IPS-11a (cell line): ENCODE measurements at regions not wholly inside any gene's neighbourhood (a gene's known extent, or its start where the extent isn't known, plus 50 kb on each side); places are given as distances from the start of the nearest gene placed in this dataset.

Source experiments
- H3K4me3 ChIP-seq: one replicate; pipeline ENCODE4 v1.5.1; 2013; ENCODE audit warnings: low read depth, low read length, control low read depth

GRCh38 chr15:31953478-31953877, 76.8 kb upstream of the CHRNA7 start:
- H3K4me3 ChIP-seq, result no peak overlapping the region

DNA sequence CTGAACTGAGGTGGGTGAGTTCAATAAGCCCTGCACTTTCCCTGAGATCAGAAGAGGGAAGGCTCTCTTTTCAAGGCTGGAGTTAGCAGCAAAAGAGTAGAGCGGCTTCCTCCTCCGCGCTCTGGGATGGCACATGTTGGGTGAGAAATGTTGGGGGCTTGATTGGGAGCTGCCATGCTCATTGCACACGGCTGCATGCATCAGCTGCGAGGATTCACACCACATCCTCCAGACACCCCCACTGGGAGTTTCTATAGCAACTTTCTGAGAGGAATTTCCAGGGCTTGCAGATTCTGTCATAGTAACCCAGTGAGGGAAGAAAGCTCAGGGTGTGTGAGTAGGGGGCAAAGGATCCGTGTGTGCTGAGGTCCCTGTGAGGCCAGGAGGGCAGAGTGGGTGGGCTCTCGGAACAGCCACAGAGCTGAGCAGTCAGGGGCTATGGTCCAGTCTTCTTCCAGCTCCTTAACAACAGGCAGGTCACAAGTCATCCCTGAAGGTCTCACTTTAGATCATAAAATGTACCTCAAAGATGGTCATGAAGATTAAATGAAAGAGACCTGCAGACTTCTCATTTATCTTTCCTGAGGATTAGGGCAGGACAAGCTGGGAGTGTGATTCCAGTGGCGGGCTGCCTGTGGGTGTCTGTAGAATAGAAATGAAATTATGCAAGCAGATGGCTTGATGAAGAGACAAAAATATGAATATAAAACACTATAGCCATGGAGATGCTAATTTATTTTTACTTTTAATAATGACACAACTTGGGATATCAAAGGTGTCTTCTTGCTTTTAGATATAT, 75.7 kb upstream of the CHRNA7 start:
- no peak overlapping the region for H3K4me3 ChIP-seq

DNA sequence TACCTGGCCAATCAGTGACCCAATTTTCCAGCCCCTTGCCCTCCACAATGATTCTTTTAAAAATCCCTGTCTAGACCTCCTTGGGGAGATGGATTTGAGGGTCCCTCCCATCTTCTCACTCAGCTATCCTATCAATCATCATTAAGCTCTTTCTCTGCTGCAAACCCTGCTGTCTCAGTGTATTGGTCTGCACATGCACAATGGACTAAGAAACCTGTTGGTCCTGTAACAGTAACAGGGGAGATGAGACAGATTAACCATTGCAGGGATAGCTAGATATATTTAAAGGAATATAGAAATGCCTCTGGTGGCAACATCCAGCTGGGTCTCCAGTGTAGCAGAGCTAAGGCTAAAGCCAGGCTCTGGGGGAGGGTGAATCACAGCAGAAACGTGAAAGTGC, 74.6 kb upstream of the CHRNA7 start:
- no peak overlapping the region for H3K4me3 ChIP-seq

- no peak overlapping the region for H3K4me3 ChIP-seq
These were observed 72.7 kb upstream of the CHRNA7 start for GRCh38 chr15:31957581-31957980.

DNA sequence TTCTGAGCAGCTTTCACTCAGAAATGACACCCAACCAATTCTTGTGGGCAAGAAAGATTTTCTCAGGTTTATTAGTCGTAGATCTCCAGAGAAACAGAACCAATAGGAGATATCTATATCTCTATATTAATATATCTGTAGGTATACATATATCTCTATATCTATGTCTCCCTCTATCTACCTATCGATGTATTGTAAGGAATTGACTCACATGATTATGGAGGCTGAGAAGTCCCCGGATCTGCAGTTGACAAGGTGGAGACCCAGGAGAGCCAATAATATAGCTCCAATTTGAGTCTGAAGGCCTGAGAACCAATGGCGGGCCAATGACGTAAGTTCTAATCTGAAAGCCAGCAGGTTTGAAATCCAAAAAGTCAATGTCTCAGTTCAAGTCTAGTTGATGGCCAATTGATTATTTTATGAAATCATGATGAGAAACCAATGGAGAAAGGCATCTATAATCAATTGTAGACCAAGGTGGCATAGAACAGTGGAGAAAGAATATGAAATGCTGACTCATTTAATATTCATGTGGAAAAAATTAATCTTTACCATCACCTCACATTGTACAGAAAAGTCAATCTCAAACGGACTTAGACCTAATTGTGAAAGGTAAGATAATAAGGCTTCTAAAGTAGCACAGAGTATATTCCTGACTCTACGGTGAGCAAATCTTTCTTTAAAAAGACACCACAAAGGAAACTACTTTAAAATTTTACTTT, 65.6 kb upstream of the CHRNA7 start:
- H3K4me3 ChIP-seq, result no peak overlapping the region

GRCh38 chr15:31970007-31970406, 60.3 kb upstream of the CHRNA7 start:
- H3K4me3 ChIP-seq, result no peak overlapping the region

DNA sequence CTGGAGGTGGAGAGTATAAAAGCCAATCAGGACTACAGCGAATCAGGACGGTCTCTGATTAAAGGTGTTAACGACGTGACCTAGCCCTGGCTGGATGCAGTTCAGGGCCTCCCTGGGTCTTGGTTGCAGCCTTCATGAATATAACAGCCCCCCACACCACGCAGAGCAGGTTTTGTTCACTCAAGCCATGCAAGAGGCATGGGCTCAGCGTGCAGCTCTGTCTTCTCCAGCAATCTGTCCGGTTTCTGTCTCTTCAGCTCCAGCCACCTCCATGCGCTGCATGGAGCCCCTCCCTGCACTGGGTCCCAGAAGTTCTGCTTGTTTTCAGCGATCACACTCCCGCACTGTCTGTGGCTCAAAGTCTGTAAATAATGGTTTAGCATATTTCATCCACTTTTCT, 57.1 kb upstream of the CHRNA7 start:
- no peak overlapping the region for H3K4me3 ChIP-seq

- H3K4me3 ChIP-seq, result no peak overlapping the region
These were observed 56.0 kb upstream of the CHRNA7 start for GRCh38 chr15:31974154-31974794.

- no peak overlapping the region for H3K4me3 ChIP-seq
These were observed 55.2 kb upstream of the CHRNA7 start for GRCh38 chr15:31974855-31975829.

DNA sequence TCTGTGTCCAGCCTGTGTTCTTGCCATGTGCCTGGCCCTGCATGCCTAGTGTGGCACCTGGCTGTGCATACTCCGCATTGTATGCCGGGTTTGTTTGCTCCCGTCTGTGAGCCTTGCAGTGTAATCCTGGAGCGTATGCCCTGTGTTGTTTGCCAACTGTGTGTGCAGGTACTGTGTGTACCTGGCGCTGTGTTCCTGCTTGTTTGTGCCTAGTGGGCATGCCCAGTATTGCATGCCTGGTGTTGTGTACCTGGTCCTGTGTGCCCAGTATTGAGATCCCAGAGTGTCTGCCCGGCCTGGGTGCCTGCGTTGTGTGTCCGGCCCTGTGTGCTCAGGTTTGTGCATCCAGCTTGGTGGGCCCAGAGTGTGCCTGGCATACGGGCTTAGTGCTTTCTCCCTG, 54.5 kb upstream of the CHRNA7 start:
- no peak overlapping the region for H3K4me3 ChIP-seq

GRCh38 chr15:31977138-31977537, 53.2 kb upstream of the CHRNA7 start:
- H3K4me3 ChIP-seq, result no peak overlapping the region

- H3K4me3 ChIP-seq, result no peak overlapping the region
These were observed 52.3 kb upstream of the CHRNA7 start for GRCh38 chr15:31977812-31978661.
